H1 (cell line): ENCODE measurements at regions not wholly inside any gene's neighbourhood (a gene's known extent, or its start where the extent isn't known, plus 50 kb on each side); places are given as distances from the start of the nearest gene placed in this dataset.

Source experiments
- CTCF ChIA-PET: fragments of 300-600 bp; sonication (Branson Sonifier 250); formaldehyde crosslinking; loops from one replicate; lab custom pipeline; 2021; ENCODE audit not compliant: partially characterized antibody; lab: Charles Lee
- POLR2A ChIA-PET: fragments of 300-600 bp; sonication (Branson Sonifier 250); formaldehyde crosslinking; loops from one replicate; lab custom pipeline; 2021; ENCODE audit warnings: inconsistent platforms; ENCODE audit not compliant: partially characterized antibody; lab: Charles Lee
- DNase-seq, 2 experiments: peaks; one replicate each; pipeline versions ENCODE4 v3.0.0 to v3.0.0-alpha.2; 2010 to 2022; ENCODE audit warnings: low spot score in 2 of 2, low read depth in 1 of 2, mixed read lengths in 1 of 2
- FAIRE-seq: peaks from 2 replicates; lab custom pipeline; 2011; peaks lifted over from hg19 to GRCh38; lab: Jason Lieb, UNC
- H2AFZ ChIP-seq: 2 replicates; pipeline ENCODE4 v1.8.1; 2012; ENCODE audit warnings: low read length, inconsistent platforms
- H2AK5ac ChIP-seq: 2 replicates; pipeline ENCODE4 v1.6.1; 2013; ENCODE audit warnings: low read depth, low read length
- H2BK120ac ChIP-seq: replicated peaks from 2 replicates; pipeline ENCODE3; 2013; ENCODE audit warnings: low read depth, low read length, inconsistent platforms
- H2BK12ac ChIP-seq: 2 replicates; pipeline ENCODE4 v1.6.1; 2013; ENCODE audit warnings: low read depth, low read length
- H2BK15ac ChIP-seq: 2 replicates; pipeline ENCODE4 v1.6.1; 2013; ENCODE audit warnings: low read length
- H2BK20ac ChIP-seq: 2 replicates; pipeline ENCODE4 v1.6.1; 2013; ENCODE audit warnings: low read length
- H2BK5ac ChIP-seq: 2 replicates; pipeline ENCODE4 v1.6.1; 2013; ENCODE audit warnings: low read depth, low read length
- H3K14ac ChIP-seq: 2 replicates; pipeline ENCODE4 v1.6.1; 2013; ENCODE audit warnings: inconsistent platforms; ENCODE audit not compliant: insufficient read length
- H3K18ac ChIP-seq: 2 replicates; pipeline ENCODE4 v1.6.1; 2013; ENCODE audit warnings: low read length; ENCODE audit errors: extremely low read depth
- H3K23ac ChIP-seq: 2 replicates; pipeline ENCODE4 v1.6.1; 2013; ENCODE audit warnings: inconsistent platforms; ENCODE audit not compliant: insufficient read length
- H3K23me2 ChIP-seq: 2 replicates; pipeline ENCODE4 v1.6.1; 2013; ENCODE audit warnings: low read depth, low read length
- H3K27ac ChIP-seq: 2 replicates; pipeline ENCODE4 v1.6.1; 2011; ENCODE audit warnings: low read depth, low read length, inconsistent platforms
- H3K27me3 ChIP-seq, 4 experiments: replicated peaks in 1 of 4; 1 replicate in 1 of 4; 2 replicates in 3 of 4; pipeline versions ENCODE4 v1.6.1 to v1.8.1; 2011 to 2013; ENCODE audit warnings: low read length in 3 of 4, mild to moderate bottlenecking in 3 of 4, inconsistent platforms in 2 of 4, mixed read lengths in 2 of 4, moderate library complexity in 1 of 4; ENCODE audit not compliant: control insufficient read depth in 3 of 4, insufficient read depth in 3 of 4; ENCODE audit errors: extremely low read depth in 1 of 4
- H3K36me3 ChIP-seq, 4 experiments: 2 replicates each; pipeline versions ENCODE4 v1.6.1 to v1.8.1; 2011 to 2013; ENCODE audit warnings: mild to moderate bottlenecking in 4 of 4, low read length in 3 of 4, moderate library complexity in 2 of 4, control low read depth in 1 of 4, inconsistent platforms in 1 of 4; ENCODE audit not compliant: insufficient read depth in 4 of 4, control insufficient read depth in 2 of 4
- H3K4ac ChIP-seq: replicated peaks from 2 replicates; pipeline ENCODE3; 2013; ENCODE audit warnings: low read length, low read depth, mixed read lengths, inconsistent platforms; ENCODE audit not compliant: insufficient read length
- H3K4me1 ChIP-seq, 4 experiments: replicated peaks in 1 of 4; 1 replicate in 1 of 4; 2 replicates in 3 of 4; pipeline versions ENCODE4 v1.6.1 to v1.8.1; 2011 to 2013; ENCODE audit warnings: low read length in 3 of 4, inconsistent platforms in 2 of 4, mixed read lengths in 1 of 4; ENCODE audit not compliant: insufficient read depth in 4 of 4, control insufficient read depth in 3 of 4
- H3K4me2 ChIP-seq, 2 experiments: 2 replicates each; pipeline versions ENCODE4 v1.6.1 to v1.8.1; 2011 to 2013; ENCODE audit warnings: low read depth in 2 of 2, low read length in 2 of 2, control low read depth in 1 of 2, inconsistent platforms in 1 of 2, mild to moderate bottlenecking in 1 of 2; ENCODE audit not compliant: insufficient read depth in 1 of 2
- H3K4me3 ChIP-seq, 4 experiments: fragments of 200-600, 300-600 bp in 1 of 4; sonication (generic), shearing (Covaris generic), sonication (Bioruptor Twin) in 1 of 4; 2 replicates each; pipeline versions ENCODE4 v1.5.1 to v1.8.1; 2011 to 2016; ENCODE audit warnings: low read length in 4 of 4, low read depth in 3 of 4, control low read depth in 2 of 4, inconsistent platforms in 2 of 4, mild to moderate bottlenecking in 2 of 4, mixed read lengths in 1 of 4, moderate library complexity in 1 of 4; ENCODE audit not compliant: insufficient read depth in 2 of 4; ENCODE audit errors: extremely low read depth in 1 of 4
- H3K56ac ChIP-seq: replicated peaks from 2 replicates; pipeline ENCODE3; 2013; ENCODE audit warnings: low read depth, mild to moderate bottlenecking, mixed read lengths, low read length, inconsistent platforms; ENCODE audit not compliant: insufficient read length
- H3K79me1 ChIP-seq: 2 replicates; pipeline ENCODE4 v1.6.1; 2013; ENCODE audit warnings: low read depth, low read length, control low read depth
- H3K79me2 ChIP-seq, 2 experiments: 2 replicates each; pipeline versions ENCODE4 v1.6.1 to v1.8.1; 2012 to 2013; ENCODE audit warnings: low read length in 2 of 2, mild to moderate bottlenecking in 2 of 2, inconsistent platforms in 1 of 2; ENCODE audit not compliant: insufficient read depth in 2 of 2, control insufficient read depth in 1 of 2
- H3K9ac ChIP-seq, 4 experiments: replicated peaks in 1 of 4; 1 replicate in 1 of 4; 2 replicates in 3 of 4; pipeline versions ENCODE4 v1.6.1 to v1.8.1; 2011 to 2013; ENCODE audit warnings: low read depth in 3 of 4, low read length in 3 of 4, control low read depth in 2 of 4, mild to moderate bottlenecking in 2 of 4, moderate library complexity in 2 of 4, inconsistent platforms in 1 of 4; ENCODE audit errors: extremely low read depth in 1 of 4
- H3K9me3 ChIP-seq, 2 experiments: 2 replicates each; pipeline versions ENCODE4 v1.6.1 to v1.8.1; 2012 to 2013; ENCODE audit warnings: mild to moderate bottlenecking in 2 of 2, moderate library complexity in 2 of 2, control low read depth in 1 of 2, inconsistent platforms in 1 of 2, low read depth in 1 of 2, low read length in 1 of 2, mixed read lengths in 1 of 2; ENCODE audit not compliant: insufficient read depth in 2 of 2
- H4K20me1 ChIP-seq, 2 experiments: replicated peaks in 1 of 2; 2 replicates each; pipeline versions ENCODE3 to v1.8.1; 2011 to 2013; ENCODE audit warnings: inconsistent platforms in 2 of 2, low read length in 2 of 2, mild to moderate bottlenecking in 1 of 2; ENCODE audit not compliant: insufficient read depth in 2 of 2, control insufficient read depth in 1 of 2
- H4K5ac ChIP-seq: 2 replicates; pipeline ENCODE4 v1.6.1; 2013; ENCODE audit warnings: low read length, low read depth, mixed read lengths, inconsistent platforms; ENCODE audit not compliant: insufficient read length
- H4K8ac ChIP-seq: 2 replicates; pipeline ENCODE4 v1.8.0; 2013; ENCODE audit warnings: mild to moderate bottlenecking, moderate library complexity, low read length, inconsistent platforms; ENCODE audit not compliant: insufficient read depth; ENCODE audit errors: extremely low read depth
- H4K91ac ChIP-seq: replicated peaks from 2 replicates; pipeline ENCODE3; 2013; ENCODE audit warnings: low read length, mixed read lengths, inconsistent platforms; ENCODE audit not compliant: insufficient read length
- ASH2L ChIP-seq: fragments of 200-600, 300-600 bp; sonication (generic); IDR thresholded peaks from one replicate; pipeline ENCODE4 v1.7.1; 2017; ENCODE audit warnings: low read length
- CTBP2 ChIP-seq: IDR thresholded peaks from 2 replicates; pipeline ENCODE4 v1.7.0; 2011; ENCODE audit warnings: borderline replicate concordance, mild to moderate bottlenecking, moderate library complexity, mixed read lengths, low read length; ENCODE audit not compliant: insufficient read depth, insufficient read length
- NANOG ChIP-seq: IDR thresholded peaks from 2 replicates; pipeline ENCODE4 v1.6.1; 2011; ENCODE audit warnings: low read length, low read depth, mild to moderate bottlenecking, inconsistent platforms; ENCODE audit not compliant: insufficient read depth, poor library complexity, severe bottlenecking
- POU5F1 ChIP-seq: IDR thresholded peaks from 2 replicates; pipeline ENCODE4 v1.6.1; 2011; ENCODE audit warnings: low read depth, mild to moderate bottlenecking, low read length, moderate library complexity
- RBBP5 ChIP-seq: IDR thresholded peaks from 2 replicates; pipeline ENCODE4 v1.7.1; 2012; ENCODE audit warnings: low read depth, mild to moderate bottlenecking, inconsistent platforms, low read length, moderate library complexity, borderline replicate concordance
- RFX5 ChIP-seq: IDR thresholded peaks from 2 replicates; pipeline ENCODE4 v1.6.1; 2011; ENCODE audit warnings: low read depth, low read length, improper control_type of control experiment, borderline replicate concordance
- TAF1 ChIP-seq: IDR thresholded peaks from 2 replicates; pipeline ENCODE4 v1.6.1; 2011; ENCODE audit warnings: mild to moderate bottlenecking, low read depth, low read length
- TBP ChIP-seq: IDR thresholded peaks from 2 replicates; pipeline ENCODE4 v1.6.1; 2011; ENCODE audit warnings: low read depth, low read length, improper control_type of control experiment
- TCF12 ChIP-seq: IDR thresholded peaks from 2 replicates; pipeline ENCODE4 v1.6.1; 2011; ENCODE audit warnings: low read depth, mild to moderate bottlenecking, low read length
- ZNF274 ChIP-seq: IDR thresholded peaks from 2 replicates; pipeline ENCODE4 v1.7.0; 2012; ENCODE audit warnings: low read length, borderline replicate concordance; ENCODE audit errors: extremely low read depth
- WGBS, 2 experiments: shearing (Covaris generic) in 1 of 2; methylation state at CpG; one replicate each; pipeline versions ENCODE4 v1.1.6 to v1.1.7; 2013 to 2015; ENCODE audit warnings: low lambda C conversion rate in 2 of 2, mixed read lengths in 2 of 2, inconsistent platforms in 1 of 2, low coverage in 1 of 2, missing lambda C conversion rate in 1 of 2; ENCODE audit not compliant: insufficient replicate concordance in 2 of 2, insufficient coverage in 1 of 2, insufficient read length in 1 of 2; ENCODE audit errors: extremely low coverage in 1 of 2, missing lambda C conversion rate in 1 of 2; 5-methylcytosine and 5-hydroxymethylcytosine counted together
- TF ChIP-seq, protein P1 (sequence below): IDR thresholded peaks from 2 replicates; pipeline ENCODE4 v1.6.1; 2012; ENCODE audit warnings: low read length, inconsistent platforms

DNA sequence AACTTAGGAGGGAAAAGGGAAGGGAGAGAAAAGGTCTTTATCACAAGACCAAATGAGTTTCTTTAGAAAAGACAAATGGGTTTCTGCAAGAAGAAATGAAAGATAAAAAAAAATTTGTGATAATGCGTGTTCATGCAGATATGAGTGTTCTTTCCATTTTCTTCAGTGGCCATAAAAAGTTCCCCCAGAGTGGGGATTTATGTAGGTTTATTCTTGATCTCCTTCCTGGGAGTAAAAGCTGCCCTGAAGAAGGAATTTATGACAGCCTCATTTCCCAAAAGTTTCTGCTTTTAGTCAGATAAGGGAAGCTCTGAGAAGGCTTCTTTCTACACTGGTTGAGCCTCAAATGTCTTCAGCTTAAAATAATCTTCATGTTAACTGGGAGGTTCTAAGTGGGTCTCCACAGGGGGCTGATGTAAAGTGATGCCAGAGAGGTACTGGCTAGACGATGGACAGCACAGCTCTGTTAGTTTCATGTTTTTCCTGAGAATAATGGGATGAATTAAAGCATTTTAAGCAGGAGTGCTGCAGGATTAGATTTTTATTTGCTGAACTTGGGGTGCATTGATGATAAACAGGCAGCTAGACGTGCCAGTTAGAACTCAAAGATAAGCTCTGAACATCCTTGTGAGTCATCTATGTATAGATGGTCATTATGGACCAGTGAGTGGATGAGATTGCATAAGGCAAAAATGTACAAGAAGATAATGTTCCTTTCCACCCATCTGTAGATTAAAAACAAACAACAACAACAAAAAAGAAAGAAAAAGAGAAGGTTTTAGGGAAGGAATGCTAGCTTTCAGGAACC lies 65.6 kb upstream of the EPCAM start:
- TF ChIP-seq NANOG: no peak
- no peak for TF ChIP-seq TCF12
- no peak for TF ChIP-seq CTBP2
- TF ChIP-seq POU5F1: no peak
- TF ChIP-seq RFX5: no peak
- TF ChIP-seq, protein P1, sequence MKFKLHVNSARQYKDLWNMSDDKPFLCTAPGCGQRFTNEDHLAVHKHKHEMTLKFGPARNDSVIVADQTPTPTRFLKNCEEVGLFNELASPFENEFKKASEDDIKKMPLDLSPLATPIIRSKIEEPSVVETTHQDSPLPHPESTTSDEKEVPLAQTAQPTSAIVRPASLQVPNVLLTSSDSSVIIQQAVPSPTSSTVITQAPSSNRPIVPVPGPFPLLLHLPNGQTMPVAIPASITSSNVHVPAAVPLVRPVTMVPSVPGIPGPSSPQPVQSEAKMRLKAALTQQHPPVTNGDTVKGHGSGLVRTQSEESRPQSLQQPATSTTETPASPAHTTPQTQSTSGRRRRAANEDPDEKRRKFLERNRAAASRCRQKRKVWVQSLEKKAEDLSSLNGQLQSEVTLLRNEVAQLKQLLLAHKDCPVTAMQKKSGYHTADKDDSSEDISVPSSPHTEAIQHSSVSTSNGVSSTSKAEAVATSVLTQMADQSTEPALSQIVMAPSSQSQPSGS: no peak
- TF ChIP-seq TAF1: no peak
- no peak for TF ChIP-seq ASH2L
- TF ChIP-seq RBBP5: no peak
- no peak for TF ChIP-seq ZNF274
- TF ChIP-seq TBP: no peak
- ChIA-PET CTCF (interaction anchor here (0.6 to 16.2 kb wide), 7 partner anchors 10 to 170 kb away, joined by 3 to 164 read pairs (median 4); no protein-coding TSS in a partner anchor), POLR2A (interaction anchor here (1.7 kb wide), 1 partner anchor 49 kb away, joined by 3 read pairs; no protein-coding TSS in a partner anchor)
- no peak overlapping the region for H3K4ac ChIP-seq
- no peaks in the 10 kb centered on the region for H3K27me3 ChIP-seq
- H3K23me2 ChIP-seq: no peaks in the 10 kb centered on the region
- no peak overlapping the region for H2BK120ac ChIP-seq
- no peak overlapping the region for H3K14ac ChIP-seq
- H3K9ac ChIP-seq: no peak overlapping the region
- H4K5ac ChIP-seq: no peak overlapping the region
- no peaks in the 10 kb centered on the region for H4K20me1 ChIP-seq
- H3K36me3 ChIP-seq: no peaks in the 10 kb centered on the region
- H2AFZ ChIP-seq: no peak overlapping the region
- H3K79me2 ChIP-seq: no peaks in the 10 kb centered on the region
- no peak overlapping the region for H3K23ac ChIP-seq
- H4K8ac ChIP-seq: no peak overlapping the region
- no peak overlapping the region for H3K18ac ChIP-seq
- no peak overlapping the region for H3K4me3 ChIP-seq
- H3K79me1 ChIP-seq: no peaks in the 10 kb centered on the region
- no peaks in the 10 kb centered on the region for H3K4me1 ChIP-seq
- no peak overlapping the region for H2BK20ac ChIP-seq
- H3K56ac ChIP-seq: no peak overlapping the region
- no peak overlapping the region for H4K91ac ChIP-seq
- no peaks in the 10 kb centered on the region for H3K9me3 ChIP-seq
- no peak overlapping the region for H2BK5ac ChIP-seq
- no peak overlapping the region for H3K27ac ChIP-seq
- WGBS, 2 experiments: 82% methylated on average over 3 of the region's 3 CpGs; no CpG with 5 or more reads in 1 of the 2 experiments
- H2BK15ac ChIP-seq: no peak overlapping the region
- H3K4me2 ChIP-seq: no peak overlapping the region
- no peak for FAIRE-seq
- no peak overlapping the region for H2AK5ac ChIP-seq
- DNase-seq: no peak
- H2BK12ac ChIP-seq: no peak overlapping the region
